ENCODE measurements at regions not wholly inside any gene's neighbourhood (a gene's known extent, or its start where the extent isn't known, plus 50 kb on each side); places are given as distances from the start of the nearest gene placed in this dataset.

DNA sequence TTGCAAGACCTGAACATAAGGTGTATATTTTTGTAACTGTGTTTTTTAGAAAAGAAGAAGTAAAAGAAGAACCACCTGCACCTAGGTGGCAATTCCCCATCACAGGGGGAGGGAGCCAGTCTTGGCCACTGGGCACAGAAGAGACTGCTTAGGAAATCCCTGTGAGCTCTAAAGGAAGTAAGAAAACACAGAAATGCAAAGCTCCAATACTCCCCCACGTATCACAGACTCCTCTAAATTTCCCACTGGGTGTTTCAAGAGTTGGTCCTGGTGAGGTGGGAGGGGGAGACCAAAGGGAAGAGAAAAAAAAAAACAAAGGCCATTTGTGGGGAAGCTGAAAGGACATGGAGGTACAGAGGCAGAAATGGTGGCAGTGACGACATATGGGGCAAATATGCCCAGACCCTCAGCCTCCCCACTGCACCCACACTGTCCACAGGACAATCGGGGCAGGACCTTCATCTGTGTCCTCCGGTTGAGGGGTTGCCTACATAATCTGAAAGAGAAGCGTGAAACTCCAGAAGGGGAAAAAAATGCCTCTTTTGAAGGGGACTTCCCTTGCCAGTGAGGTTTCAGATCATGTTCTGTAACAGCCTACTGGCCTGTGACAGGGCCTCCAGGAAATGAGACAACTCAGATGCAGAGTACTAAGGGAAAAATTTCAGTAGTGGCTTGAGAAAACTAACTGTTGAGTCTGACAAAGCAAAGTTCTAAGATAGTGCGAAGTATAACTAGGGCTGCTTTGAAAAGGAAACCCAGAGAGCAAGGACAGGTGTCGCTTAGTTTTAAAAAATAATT lies 226.2 kb upstream of the MARCKS start:
- no peak overlapping the region for H3K4me3 Mint-ChIP-seq
- peak overlapping the region; percentile 49 for H3K27ac Mint-ChIP-seq
- DNase-seq: peak; percentile 26

GRCh38 chr6:113631666-113632065 lies 225.5 kb upstream of the MARCKS start:
- H3K4me1 Mint-ChIP-seq: peaks cover 20% of the 10 kb centered on the region
- CTCF ChIA-PET: interaction anchor here (0.6 kb wide), 1 partner anchor 38 kb away, joined by 3 read pairs; no protein-coding TSS in a partner anchor
- POLR2A ChIA-PET: no interaction called here
- peaks cover 2% of the 10 kb centered on the region for H3K27me3 Mint-ChIP-seq
- H3K27ac Mint-ChIP-seq: peak overlapping the region; percentile 49
- no peak overlapping the region for H3K4me3 Mint-ChIP-seq
- H3K9me3 Mint-ChIP-seq: no peaks in the 10 kb centered on the region
- no peak for DNase-seq
- H3K36me3 Mint-ChIP-seq (ENCODE audit: low read depth): no peaks in the 10 kb centered on the region

More for the DNA sequence above, 226.2 kb upstream of the MARCKS start:
- POLR2A ChIA-PET: no interaction called here
- Mint-ChIP-seq H3K9me3 (no peaks in the 10 kb centered on the region), H3K27me3 (peaks cover 2% of the 10 kb centered on the region), H3K4me1 (peaks cover 21% of the 10 kb centered on the region), H3K36me3 (ENCODE audit: low read depth) (no peaks in the 10 kb centered on the region)
- CTCF ChIA-PET: no interaction called here

- H3K36me3 Mint-ChIP-seq (ENCODE audit: low read depth): no peaks in the 10 kb centered on the region
- H3K27ac Mint-ChIP-seq: peak overlapping the region; percentile 16
- H3K27me3 Mint-ChIP-seq: peaks cover 2% of the 10 kb centered on the region
- ChIA-PET CTCF (interaction anchor here (0.6 kb wide), 2 partner anchors 38 to 198 kb away, joined by 3 read pairs; no protein-coding TSS in a partner anchor), POLR2A (interaction anchor here (0.8 kb wide), 1 partner anchor 25 kb away, joined by 3 read pairs; no protein-coding TSS in a partner anchor)
- H3K9me3 Mint-ChIP-seq: no peaks in the 10 kb centered on the region
- peak; percentile 36 for DNase-seq
- peaks cover 20% of the 10 kb centered on the region for H3K4me1 Mint-ChIP-seq
- H3K4me3 Mint-ChIP-seq: peak overlapping the region; percentile 10
These were observed 224.8 kb upstream of the MARCKS start for GRCh38 chr6:113632220-113632864.

GRCh38 chr6:113633638-113634037 lies 223.5 kb upstream of the MARCKS start:
- no peak for DNase-seq
- CTCF ChIA-PET: no interaction called here
- peaks cover 20% of the 10 kb centered on the region for H3K4me1 Mint-ChIP-seq

DNA sequence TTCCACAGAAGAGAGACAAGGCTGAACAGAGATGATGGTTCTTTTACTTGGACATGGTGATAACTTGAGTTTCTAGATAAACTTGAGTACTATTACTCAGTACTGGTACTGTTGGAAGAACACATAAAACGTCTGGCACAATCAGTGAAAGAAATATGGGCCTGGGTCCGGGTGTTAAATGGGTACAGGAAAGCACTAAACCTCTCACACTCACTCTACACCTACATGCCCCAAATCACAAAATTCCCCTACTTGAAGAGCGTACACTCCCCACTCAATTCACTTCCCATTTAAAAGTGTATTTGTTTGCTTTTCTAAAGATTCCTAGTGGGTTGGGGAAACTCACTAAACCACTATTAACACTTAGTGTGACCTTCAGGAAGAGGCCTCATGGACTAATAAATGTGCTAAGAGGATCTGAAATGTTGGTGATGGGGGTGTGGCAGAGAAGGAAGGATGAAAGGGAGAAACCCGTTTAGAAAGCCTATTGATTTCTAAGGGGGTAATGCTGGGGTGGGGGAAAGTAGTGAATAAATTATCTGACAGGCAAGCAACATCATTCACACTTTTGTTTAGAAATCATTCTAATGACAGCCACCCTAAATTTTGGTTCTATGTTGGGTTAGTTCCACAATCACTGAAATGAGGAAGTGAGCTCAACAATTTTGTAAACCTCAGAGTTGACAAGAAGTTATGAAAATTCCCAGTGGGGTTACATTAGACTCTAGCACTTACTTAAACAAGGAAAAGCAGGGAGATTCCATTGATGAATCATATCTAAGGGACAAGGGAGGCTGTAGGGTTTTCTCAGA lies 222.6 kb upstream of the MARCKS start:
- Mint-ChIP-seq H3K27ac (no peak overlapping the region), H3K4me1 (peaks cover 20% of the 10 kb centered on the region), H3K9me3 (no peaks in the 10 kb centered on the region), H3K36me3 (ENCODE audit: low read depth) (no peaks in the 10 kb centered on the region), H3K4me3 (no peak overlapping the region), H3K27me3 (peaks cover 2% of the 10 kb centered on the region)
- ChIA-PET POLR2A (no interaction called here), CTCF (no interaction called here)
- no peak for DNase-seq

More at GRCh38 chr6:113633638-113634037, 223.5 kb upstream of the MARCKS start:
- Mint-ChIP-seq H3K36me3 (ENCODE audit: low read depth) (no peaks in the 10 kb centered on the region), H3K27ac (no peak overlapping the region), H3K4me3 (no peak overlapping the region), H3K27me3 (peaks cover 2% of the 10 kb centered on the region), H3K9me3 (no peaks in the 10 kb centered on the region)
- POLR2A ChIA-PET: no interaction called here

DNA sequence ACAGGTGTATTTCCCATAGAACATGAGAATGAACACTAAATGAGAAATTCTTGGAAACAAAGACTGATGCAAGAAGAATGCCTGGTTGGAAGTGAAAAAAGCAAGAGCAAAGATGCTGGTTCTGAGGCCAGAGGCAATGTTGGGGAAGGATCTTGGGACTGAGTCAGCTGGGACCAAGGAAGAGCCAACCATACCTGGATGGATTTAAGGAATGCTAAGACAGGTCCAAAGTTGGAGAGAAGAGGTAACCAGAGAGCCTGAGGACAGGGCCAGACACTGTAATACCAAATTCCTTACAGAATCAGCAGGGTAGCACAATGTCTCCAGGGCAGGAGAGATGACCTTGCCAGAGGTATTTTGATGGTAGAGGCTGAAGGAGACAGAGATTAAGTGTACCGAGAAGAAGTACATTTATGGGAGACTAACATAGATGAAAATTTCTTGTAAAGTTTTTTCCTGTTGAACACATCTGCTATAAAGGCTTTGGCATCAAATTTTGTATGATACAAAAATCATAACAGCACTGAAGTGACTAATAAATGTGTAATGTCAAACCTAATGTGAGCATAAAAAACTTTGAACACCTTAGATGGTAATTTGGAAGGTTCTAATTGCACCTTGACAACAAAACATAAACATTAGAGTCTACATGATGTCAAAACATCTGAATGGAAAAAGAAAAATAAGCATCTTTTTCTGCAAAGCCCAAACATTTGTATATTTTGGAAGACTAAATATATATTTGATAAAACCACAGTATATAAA lies 221.7 kb upstream of the MARCKS start:
- Mint-ChIP-seq H3K4me3 (no peak overlapping the region), H3K36me3 (ENCODE audit: low read depth) (no peaks in the 10 kb centered on the region), H3K4me1 (peaks cover 19% of the 10 kb centered on the region), H3K27me3 (peaks cover 2% of the 10 kb centered on the region), H3K9me3 (no peaks in the 10 kb centered on the region), H3K27ac (no peak overlapping the region)
- no peak for DNase-seq
- ChIA-PET CTCF (no interaction called here), POLR2A (no interaction called here)

DNA sequence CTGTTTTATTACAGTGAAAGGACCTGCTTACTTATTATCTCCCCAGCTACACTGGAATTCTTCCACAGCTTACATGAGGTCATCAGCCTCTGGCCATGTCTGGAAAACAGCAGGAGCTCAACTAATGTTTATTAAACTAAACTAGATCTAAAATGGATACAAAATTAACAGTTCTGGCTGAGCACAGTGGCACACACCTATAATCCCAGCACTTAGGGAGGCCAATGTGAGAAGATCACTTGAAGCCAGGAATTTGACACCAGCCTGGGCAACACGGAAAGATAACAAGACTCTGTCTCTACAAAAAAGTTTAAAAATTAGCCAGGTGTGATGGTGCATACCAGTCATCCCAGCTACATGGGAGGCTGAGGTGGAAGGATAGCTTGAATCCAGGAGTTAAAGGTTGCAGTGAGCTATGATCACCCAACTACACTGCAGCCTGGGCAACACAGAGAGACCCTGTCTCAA lies 220.8 kb upstream of the MARCKS start:
- ChIA-PET POLR2A (no interaction called here), CTCF (no interaction called here)
- DNase-seq: no peak
- Mint-ChIP-seq H3K27me3 (peaks cover 2% of the 10 kb centered on the region), H3K4me1 (peaks cover 10% of the 10 kb centered on the region), H3K9me3 (no peaks in the 10 kb centered on the region), H3K27ac (no peak overlapping the region), H3K36me3 (ENCODE audit: low read depth) (no peaks in the 10 kb centered on the region), H3K4me3 (no peak overlapping the region)

DNA sequence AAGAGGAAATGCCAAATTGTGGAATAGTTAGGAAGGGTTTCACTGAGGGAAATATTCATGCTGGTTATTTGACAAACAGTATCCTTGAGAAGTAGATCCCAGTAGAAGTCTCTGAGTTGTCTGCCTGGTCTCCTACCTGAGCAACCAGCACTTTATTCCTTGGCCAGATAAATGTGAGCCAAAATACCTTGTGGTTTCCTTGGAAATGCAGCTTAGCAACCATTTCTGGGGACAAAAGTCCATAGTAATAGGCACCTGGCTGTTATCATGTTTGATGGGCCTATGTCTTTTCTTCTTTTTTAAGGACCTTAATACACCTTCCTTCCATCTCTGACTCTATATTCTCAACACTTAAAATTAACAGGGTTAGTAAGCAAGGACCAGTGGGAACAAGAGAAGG lies 217.1 kb upstream of the MARCKS start:
- ChIA-PET CTCF (no interaction called here), POLR2A (no interaction called here)
- Mint-ChIP-seq H3K4me3 (no peak overlapping the region), H3K27me3 (peaks cover 2% of the 10 kb centered on the region), H3K9me3 (no peaks in the 10 kb centered on the region), H3K36me3 (ENCODE audit: low read depth) (no peaks in the 10 kb centered on the region), H3K27ac (no peak overlapping the region), H3K4me1 (no peaks in the 10 kb centered on the region)
- DNase-seq: no peak

DNA sequence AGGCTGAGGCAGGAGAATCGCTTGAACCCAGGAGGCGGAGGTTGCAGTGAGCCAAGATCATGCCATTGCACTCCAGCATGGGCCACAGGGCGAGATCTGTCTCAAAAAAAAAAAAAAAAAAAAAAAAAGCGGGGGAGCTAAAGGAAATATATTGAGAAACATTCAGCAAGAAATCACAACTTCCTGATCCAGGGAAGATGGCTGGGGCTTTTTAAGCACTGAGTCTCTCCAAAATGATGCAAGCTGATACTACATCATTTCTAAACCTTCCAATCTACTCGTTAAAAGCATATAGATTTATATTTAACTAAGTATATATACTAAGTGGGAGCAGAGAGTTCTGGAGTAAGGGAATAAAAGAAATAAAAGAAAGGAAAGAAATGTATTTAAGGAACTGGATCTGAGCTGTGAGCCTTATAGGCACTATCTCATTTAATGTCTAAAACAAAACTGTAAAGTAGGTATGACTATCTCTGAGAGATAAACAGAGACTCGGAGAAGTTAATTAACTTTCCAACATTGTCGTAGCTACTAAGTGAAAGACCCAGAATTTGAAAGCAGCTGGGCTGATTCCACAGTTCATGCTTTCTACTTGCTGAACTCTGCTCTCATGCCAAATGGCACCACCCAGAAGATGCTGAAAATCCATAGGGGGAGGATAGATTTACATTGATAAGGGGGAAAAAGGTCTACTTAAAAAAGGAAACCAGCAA lies 215.0 kb upstream of the MARCKS start:
- POLR2A ChIA-PET: no interaction called here
- no peaks in the 10 kb centered on the region for H3K9me3 Mint-ChIP-seq
- no peak overlapping the region for H3K4me3 Mint-ChIP-seq
- DNase-seq: no peak
- no peaks in the 10 kb centered on the region for H3K4me1 Mint-ChIP-seq
- no peaks in the 10 kb centered on the region for H3K27me3 Mint-ChIP-seq
- CTCF ChIA-PET: no interaction called here
- no peak overlapping the region for H3K27ac Mint-ChIP-seq
- H3K36me3 Mint-ChIP-seq (ENCODE audit: low read depth): no peaks in the 10 kb centered on the region

DNA sequence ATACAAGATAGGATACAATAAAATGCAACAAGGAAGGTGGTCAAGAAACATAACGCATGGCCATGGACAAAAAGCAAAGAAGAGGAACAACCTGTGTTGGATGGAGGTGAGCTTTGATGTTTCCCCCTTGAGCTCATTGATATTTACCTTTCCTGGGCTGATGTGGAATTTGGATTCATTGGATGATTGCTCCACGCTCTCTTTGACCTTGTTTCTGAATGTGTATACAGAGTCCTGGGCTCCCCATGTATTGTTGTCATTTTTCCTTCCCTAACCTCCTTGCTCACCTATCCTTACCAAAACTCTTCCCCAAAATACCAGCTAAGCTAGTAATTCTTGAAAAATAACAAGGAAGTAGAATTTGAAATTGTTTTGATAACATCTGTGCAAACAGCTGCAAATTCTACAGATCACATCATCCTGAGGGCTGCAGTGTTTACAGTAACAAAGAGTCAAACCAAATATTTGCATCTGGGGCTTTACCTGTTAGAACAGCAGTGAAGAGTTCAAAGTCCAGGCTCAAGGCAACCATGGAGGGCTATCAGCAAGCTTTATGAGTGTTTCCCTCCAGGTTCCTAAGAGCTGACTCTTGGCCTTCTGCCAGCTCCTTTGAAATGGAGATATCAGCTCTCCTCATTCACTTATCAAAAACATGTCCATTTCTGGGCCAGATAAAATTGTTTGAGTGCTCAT lies 214.3 kb upstream of the MARCKS start:
- Mint-ChIP-seq H3K9me3 (no peaks in the 10 kb centered on the region), H3K27me3 (no peaks in the 10 kb centered on the region), H3K36me3 (ENCODE audit: low read depth) (no peaks in the 10 kb centered on the region), H3K27ac (no peak overlapping the region), H3K4me3 (no peak overlapping the region), H3K4me1 (no peaks in the 10 kb centered on the region)
- no peak for DNase-seq
- ChIA-PET POLR2A (no interaction called here), CTCF (no interaction called here)

DNA sequence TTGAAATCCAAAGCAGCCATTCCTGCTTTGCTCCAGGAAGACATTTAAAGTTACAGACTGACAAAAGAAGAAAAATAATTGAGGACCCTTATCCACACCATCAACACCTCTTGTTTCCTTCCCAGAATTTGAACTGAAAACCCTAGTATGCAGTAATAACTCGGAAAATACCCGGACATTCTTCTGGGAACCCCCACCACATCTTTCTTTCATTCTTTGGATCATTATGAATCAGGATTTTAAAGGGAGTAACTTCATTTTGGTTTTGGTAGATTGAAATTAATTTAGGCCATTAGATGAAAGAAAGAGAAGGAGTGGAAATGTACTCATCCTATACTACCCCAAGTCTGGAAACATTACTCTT lies 213.8 kb upstream of the MARCKS start:
- POLR2A ChIA-PET: no interaction called here
- H3K4me3 Mint-ChIP-seq: no peak overlapping the region
- H3K36me3 Mint-ChIP-seq (ENCODE audit: low read depth): no peaks in the 10 kb centered on the region
- no peak for DNase-seq
- CTCF ChIA-PET: no interaction called here
- H3K9me3 Mint-ChIP-seq: no peaks in the 10 kb centered on the region
- no peak overlapping the region for H3K27ac Mint-ChIP-seq
- no peaks in the 10 kb centered on the region for H3K27me3 Mint-ChIP-seq
- H3K4me1 Mint-ChIP-seq: no peaks in the 10 kb centered on the region

Measured in activated CD4-positive, alpha-beta memory T cell treated with anti-CD3 and anti-CD28 coated beads, Interleukin-2, amount 10 ng/mL, durations not matched to agents 7 days and 5 days (primary cell).